IMR-90 (cell line): ENCODE measurements at regions not wholly inside any gene's neighbourhood (a gene's known extent, or its start where the extent isn't known, plus 50 kb on each side); places are given as distances from the start of the nearest gene placed in this dataset.

Experiments used
- ATAC-seq: fragments of 200-7000 bp; cut with Tn5 transposase; 2 replicates; pipeline ENCODE4 v1.9.1; 2020; ENCODE audit warnings: low read depth, mild to moderate bottlenecking, moderate library complexity
- BruUV-seq: library from RNA; stranded (reverse); fragments of 400-500 nt; replicated peaks from 2 replicates; lab custom pipeline; 2021; lab: Mats Ljungman, UMichigan
- CTCF ChIA-PET: fragments of 300-600 bp; formaldehyde crosslinking; extraction: SDS; loops from one replicate; lab custom pipeline; 2021; ENCODE audit warnings: antibody characterized with exemption; lab: Yijun Ruan, JAX
- POLR2A ChIA-PET: fragments of 300-600 bp; sonication (Branson Sonifier 250); formaldehyde crosslinking; loops from one replicate; lab custom pipeline; 2022; ENCODE audit warnings: antibody characterized with exemption; ENCODE audit not compliant: unreplicated experiment; lab: Charles Lee
- DNase-seq: peaks from one replicate; pipeline ENCODE4 v3.0.0; 2013
- H2AFZ ChIP-seq: replicated peaks from 2 replicates; pipeline ENCODE3; 2013; ENCODE audit warnings: low read length, mild to moderate bottlenecking; ENCODE audit not compliant: poor library complexity
- H2AK5ac ChIP-seq: 2 replicates; pipeline ENCODE4 v1.6.1; 2013; ENCODE audit warnings: low read depth, low read length, inconsistent platforms
- H2AK9ac ChIP-seq: replicated peaks from 2 replicates; pipeline ENCODE3; 2013; ENCODE audit warnings: mild to moderate bottlenecking, low read depth, low read length, moderate library complexity; ENCODE audit not compliant: poor library complexity
- H2BK120ac ChIP-seq: 2 replicates; pipeline ENCODE4 v1.6.1; 2013; ENCODE audit warnings: low read depth, low read length, inconsistent platforms
- H2BK15ac ChIP-seq: 3 replicates; pipeline ENCODE4 v1.6.1; 2013; ENCODE audit warnings: low read depth, low read length, inconsistent platforms
- H2BK20ac ChIP-seq: 2 replicates; pipeline ENCODE4 v1.6.1; 2013; ENCODE audit warnings: low read depth, mild to moderate bottlenecking, inconsistent platforms, low read length, moderate library complexity
- H2BK5ac ChIP-seq: 2 replicates; pipeline ENCODE4 v1.6.1; 2013; ENCODE audit warnings: mild to moderate bottlenecking, low read depth, low read length, inconsistent platforms; ENCODE audit not compliant: poor library complexity, severe bottlenecking
- H3K14ac ChIP-seq: replicated peaks from 2 replicates; pipeline ENCODE4 v1.6.1; 2013; ENCODE audit warnings: low read depth, low read length, inconsistent platforms
- H3K18ac ChIP-seq: 2 replicates; pipeline ENCODE4 v1.6.1; 2013; ENCODE audit warnings: low read depth, low read length, control low read depth
- H3K23ac ChIP-seq: 2 replicates; pipeline ENCODE4 v1.6.1; 2013; ENCODE audit warnings: low read depth, low read length, inconsistent platforms
- H3K27ac ChIP-seq: 2 replicates; pipeline ENCODE4 v1.5.1; 2013; ENCODE audit warnings: mild to moderate bottlenecking, control low read depth, low read length; ENCODE audit not compliant: insufficient read depth
- H3K27me3 ChIP-seq: 2 replicates; pipeline ENCODE4 v1.6.1; 2013; ENCODE audit warnings: low read length; ENCODE audit not compliant: control insufficient read depth, insufficient read depth
- H3K36me3 ChIP-seq: 2 replicates; pipeline ENCODE4 v1.6.1; 2013; ENCODE audit warnings: low read length, mixed read lengths; ENCODE audit not compliant: control insufficient read depth, insufficient read depth
- H3K4ac ChIP-seq: 2 replicates; pipeline ENCODE4 v1.6.1; 2013; ENCODE audit warnings: low read depth, low read length, inconsistent platforms
- H3K4me1 ChIP-seq: 2 replicates; pipeline ENCODE4 v1.6.1; 2013; ENCODE audit warnings: low read length, mixed read lengths; ENCODE audit not compliant: control insufficient read depth, insufficient read depth
- H3K4me2 ChIP-seq: 2 replicates; pipeline ENCODE4 v1.6.1; 2013; ENCODE audit warnings: low read depth, mild to moderate bottlenecking, control low read depth, low read length, moderate library complexity
- H3K4me3 ChIP-seq: 2 replicates; pipeline ENCODE4 v1.5.1; 2013; ENCODE audit warnings: low read depth, mild to moderate bottlenecking, control low read depth, low read length, moderate library complexity; ENCODE audit not compliant: insufficient read depth
- H3K56ac ChIP-seq: 2 replicates; pipeline ENCODE4 v1.6.1; 2013; ENCODE audit warnings: low read length, inconsistent platforms; ENCODE audit not compliant: insufficient read depth; ENCODE audit errors: extremely low read depth
- H3K79me1 ChIP-seq, 2 experiments: 2 replicates each; pipeline ENCODE4 v1.6.1; 2013; ENCODE audit warnings: low read length in 2 of 2, inconsistent platforms in 1 of 2, low read depth in 1 of 2
- H3K9ac ChIP-seq: 2 replicates; pipeline ENCODE4 v1.6.1; 2013; ENCODE audit warnings: low read depth, low read length, control low read depth
- H3K9me1 ChIP-seq: 2 replicates; pipeline ENCODE4 v1.6.1; 2013; ENCODE audit warnings: low read length, inconsistent platforms; ENCODE audit not compliant: insufficient read depth
- H3K9me3 ChIP-seq: 2 replicates; pipeline ENCODE4 v1.6.1; 2013; ENCODE audit warnings: low read length; ENCODE audit not compliant: control insufficient read depth, insufficient read depth
- H4K20me1 ChIP-seq: 2 replicates; pipeline ENCODE4 v1.6.1; 2013; ENCODE audit warnings: low read length, inconsistent platforms; ENCODE audit not compliant: insufficient read depth
- H4K5ac ChIP-seq: 2 replicates; pipeline ENCODE4 v1.6.1; 2013; ENCODE audit warnings: mild to moderate bottlenecking, low read depth, low read length, control low read depth
- H4K8ac ChIP-seq, 2 experiments: 2 replicates each; pipeline ENCODE4 v1.6.1; 2013; ENCODE audit warnings: low read depth in 2 of 2, low read length in 2 of 2, control low read depth in 1 of 2, inconsistent platforms in 1 of 2
- H4K91ac ChIP-seq: 2 replicates; pipeline ENCODE4 v1.6.1; 2013; ENCODE audit warnings: low read depth, low read length, inconsistent platforms; ENCODE audit not compliant: insufficient read depth
- BHLHE40 ChIP-seq: fragments of 150-350 bp; IDR thresholded peaks from 2 replicates; pipeline ENCODE4 v1.6.1; 2016; ENCODE audit warnings: mild to moderate bottlenecking, low read depth, low read length
- CEBPB ChIP-seq: IDR thresholded peaks from 2 replicates; pipeline ENCODE4 v1.6.1; 2012; ENCODE audit warnings: low read depth, low read length, improper control_type of control experiment
- CHD1 ChIP-seq: IDR thresholded peaks from 2 replicates; pipeline ENCODE4 v1.6.1; 2012; ENCODE audit warnings: low read depth, low read length, improper control_type of control experiment
- ELK1 ChIP-seq: fragments of 150-350 bp; IDR thresholded peaks from 2 replicates; pipeline ENCODE4 v1.6.1; 2016; ENCODE audit warnings: low read depth, mild to moderate bottlenecking, low read length, moderate library complexity, borderline replicate concordance
- FOS ChIP-seq: fragments of 150-350 bp; IDR thresholded peaks from 2 replicates; pipeline ENCODE4 v1.6.1; 2016; ENCODE audit warnings: low read depth, low read length
- MAFK ChIP-seq: IDR thresholded peaks from 2 replicates; pipeline ENCODE4 v1.6.1; 2012; ENCODE audit warnings: low read depth, low read length, improper control_type of control experiment
- MAZ ChIP-seq: IDR thresholded peaks from 2 replicates; pipeline ENCODE4 v1.6.1; 2012; ENCODE audit warnings: low read depth, mild to moderate bottlenecking, low read length, improper control_type of control experiment, moderate library complexity, borderline replicate concordance
- MXI1 ChIP-seq: IDR thresholded peaks from 2 replicates; pipeline ENCODE4 v1.6.1; 2012; ENCODE audit warnings: low read depth, mild to moderate bottlenecking, low read length, moderate library complexity, borderline replicate concordance
- NFE2L2 ChIP-seq: fragments of 150-350 bp; IDR thresholded peaks from 2 replicates; pipeline ENCODE4 v1.6.1; 2016; ENCODE audit warnings: low read depth, mild to moderate bottlenecking, low read length
- POLR2A ChIP-seq: IDR thresholded peaks from 2 replicates; pipeline ENCODE4 v1.6.1; 2012; ENCODE audit warnings: mild to moderate bottlenecking, low read depth, low read length
- RAD21 ChIP-seq: IDR thresholded peaks from 2 replicates; pipeline ENCODE4 v1.6.1; 2012; ENCODE audit warnings: low read length, improper control_type of control experiment
- RCOR1 ChIP-seq: IDR thresholded peaks from 2 replicates; pipeline ENCODE4 v1.6.1; 2012; ENCODE audit warnings: mild to moderate bottlenecking, low read length, improper control_type of control experiment; ENCODE audit not compliant: insufficient replicate concordance
- RFX5 ChIP-seq: IDR thresholded peaks from 2 replicates; pipeline ENCODE4 v1.8.0; 2012; ENCODE audit warnings: low read depth, mild to moderate bottlenecking, low read length, moderate library complexity
- SMC3 ChIP-seq: fragments of 150-350 bp; IDR thresholded peaks from 2 replicates; pipeline ENCODE4 v1.6.1; 2016; ENCODE audit warnings: low read depth, mild to moderate bottlenecking, antibody characterized with exemption, low read length, moderate library complexity
- WGBS, 2 experiments: methylation state at CpG; one replicate each; pipeline versions ENCODE4 v1.1.5 to v1.1.7; 2013; ENCODE audit warnings: missing lambda C conversion rate in 2 of 2; ENCODE audit not compliant: insufficient read length in 1 of 2; ENCODE audit errors: extremely low coverage in 2 of 2; 5-methylcytosine and 5-hydroxymethylcytosine counted together
- dilution Hi-C: fragments of 300-500 bp; cut with HindIII; formaldehyde crosslinking; loops from one replicate; pipeline ENCODE4 v1.14.3; 2018; ENCODE audit warnings: low sequenced_read_pairs; ENCODE audit not compliant: unreplicated experiment
- in situ Hi-C: fragments of 300-500 bp; cut with MboI; formaldehyde crosslinking; loops from 3 replicates; pipeline ENCODE4 v1.14.3; 2019; ENCODE audit warnings: low sequenced_read_pairs, inconsistent platforms, mixed read lengths
- intact Hi-C: fragments of 100-400 bp; cut with micrococcal nuclease; formaldehyde crosslinking; loops from 2 replicates; pipeline ENCODE4 v1.10.0; 2022
- TF ChIP-seq, protein P1 (sequence below): conservative IDR thresholded peaks from 2 replicates; pipeline ENCODE4 v1.5.1; 2012; ENCODE audit warnings: mild to moderate bottlenecking, low read depth, low read length, improper control_type of control experiment
- TF ChIP-seq, protein P2 (sequence below): fragments of 150-350 bp; IDR thresholded peaks from 2 replicates; pipeline ENCODE4 v1.6.1; 2017; ENCODE audit warnings: mild to moderate bottlenecking, antibody characterized with exemption, low read length, low read depth

DNA sequence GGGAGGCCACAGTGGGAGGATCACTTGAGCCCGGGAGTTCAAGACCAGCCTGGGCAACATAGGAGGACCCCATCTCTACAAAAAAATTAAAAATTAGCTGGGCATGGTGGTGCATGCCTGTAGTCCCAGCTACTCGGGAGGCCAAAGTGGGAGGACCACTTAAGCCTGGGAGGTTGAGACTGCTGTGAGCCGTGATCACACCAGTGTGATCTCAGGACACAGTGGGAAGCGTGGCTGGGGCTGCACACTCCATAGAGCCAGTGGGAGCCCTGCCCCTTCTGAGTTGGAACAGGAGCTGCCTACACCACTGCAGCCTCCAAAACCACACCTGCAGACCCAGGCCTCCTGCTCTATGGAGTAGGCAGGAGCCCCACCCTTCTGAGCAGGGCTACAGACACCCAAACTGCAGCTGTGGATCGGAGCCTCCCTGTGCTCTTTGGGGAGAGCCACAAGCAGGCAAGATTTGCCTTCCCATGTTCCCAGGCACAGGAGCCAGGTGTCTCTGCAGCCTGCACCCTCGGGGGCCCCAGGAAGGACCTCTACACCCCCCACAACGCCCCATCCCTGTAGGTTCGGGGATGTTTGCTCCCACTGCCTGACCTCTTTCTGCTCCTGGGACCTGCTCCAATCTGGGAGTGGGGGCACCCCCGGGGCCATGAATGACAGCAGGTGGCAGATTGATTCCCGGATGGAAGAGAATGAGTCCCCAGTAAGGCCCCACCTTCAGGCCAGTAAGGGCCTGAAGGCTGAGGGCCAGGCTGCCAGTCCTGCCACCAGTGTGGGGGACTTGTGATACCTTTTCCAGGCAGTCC, 245.4 kb downstream of the BUD13 start:
- TF ChIP-seq, protein P1, sequence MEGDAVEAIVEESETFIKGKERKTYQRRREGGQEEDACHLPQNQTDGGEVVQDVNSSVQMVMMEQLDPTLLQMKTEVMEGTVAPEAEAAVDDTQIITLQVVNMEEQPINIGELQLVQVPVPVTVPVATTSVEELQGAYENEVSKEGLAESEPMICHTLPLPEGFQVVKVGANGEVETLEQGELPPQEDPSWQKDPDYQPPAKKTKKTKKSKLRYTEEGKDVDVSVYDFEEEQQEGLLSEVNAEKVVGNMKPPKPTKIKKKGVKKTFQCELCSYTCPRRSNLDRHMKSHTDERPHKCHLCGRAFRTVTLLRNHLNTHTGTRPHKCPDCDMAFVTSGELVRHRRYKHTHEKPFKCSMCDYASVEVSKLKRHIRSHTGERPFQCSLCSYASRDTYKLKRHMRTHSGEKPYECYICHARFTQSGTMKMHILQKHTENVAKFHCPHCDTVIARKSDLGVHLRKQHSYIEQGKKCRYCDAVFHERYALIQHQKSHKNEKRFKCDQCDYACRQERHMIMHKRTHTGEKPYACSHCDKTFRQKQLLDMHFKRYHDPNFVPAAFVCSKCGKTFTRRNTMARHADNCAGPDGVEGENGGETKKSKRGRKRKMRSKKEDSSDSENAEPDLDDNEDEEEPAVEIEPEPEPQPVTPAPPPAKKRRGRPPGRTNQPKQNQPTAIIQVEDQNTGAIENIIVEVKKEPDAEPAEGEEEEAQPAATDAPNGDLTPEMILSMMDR, result no peak
- TF ChIP-seq ELK1, result no peak
- TF ChIP-seq MAFK, result no peak
- no peak for TF ChIP-seq MAZ
- no peak for TF ChIP-seq CEBPB
- TF ChIP-seq BHLHE40, result no peak
- TF ChIP-seq NFE2L2, result no peak
- no peak for TF ChIP-seq MXI1
- no peak for TF ChIP-seq CHD1
- TF ChIP-seq POLR2A, result no peak
- no peak for TF ChIP-seq RAD21
- TF ChIP-seq RCOR1, result no peak
- TF ChIP-seq SMC3, result no peak
- TF ChIP-seq, protein P2, sequence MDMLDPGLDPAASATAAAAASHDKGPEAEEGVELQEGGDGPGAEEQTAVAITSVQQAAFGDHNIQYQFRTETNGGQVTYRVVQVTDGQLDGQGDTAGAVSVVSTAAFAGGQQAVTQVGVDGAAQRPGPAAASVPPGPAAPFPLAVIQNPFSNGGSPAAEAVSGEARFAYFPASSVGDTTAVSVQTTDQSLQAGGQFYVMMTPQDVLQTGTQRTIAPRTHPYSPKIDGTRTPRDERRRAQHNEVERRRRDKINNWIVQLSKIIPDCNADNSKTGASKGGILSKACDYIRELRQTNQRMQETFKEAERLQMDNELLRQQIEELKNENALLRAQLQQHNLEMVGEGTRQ, result no peak
- TF ChIP-seq FOS, result no peak
- no peak for TF ChIP-seq RFX5
- H3K27ac ChIP-seq, result no peak overlapping the region
- H3K9me1 ChIP-seq, result no peaks in the 10 kb centered on the region
- no peaks in the 10 kb centered on the region for H3K79me1 ChIP-seq
- H3K56ac ChIP-seq, result no peak overlapping the region
- H3K4me1 ChIP-seq, result no peaks in the 10 kb centered on the region
- H3K9me3 ChIP-seq, result no peaks in the 10 kb centered on the region
- no peak overlapping the region for H2AFZ ChIP-seq
- no peak overlapping the region for H4K5ac ChIP-seq
- no peak overlapping the region for H3K4me2 ChIP-seq
- intact Hi-C loops, result no loop called here
- H4K20me1 ChIP-seq, result no peaks in the 10 kb centered on the region
- no peak overlapping the region for H4K8ac ChIP-seq
- H3K27me3 ChIP-seq, result peaks cover 5% of the 10 kb centered on the region
- no peak overlapping the region for H3K9ac ChIP-seq
- H2BK15ac ChIP-seq, result no peak overlapping the region
- H3K36me3 ChIP-seq, result no peaks in the 10 kb centered on the region
- POLR2A ChIA-PET, result no interaction called here
- no peak for ATAC-seq
- no peak overlapping the region for H3K4ac ChIP-seq
- no TSS peak for BruUV-seq
- no peak overlapping the region for H2AK5ac ChIP-seq
- dilution Hi-C loops, result no loop called here
- no peak overlapping the region for H4K91ac ChIP-seq
- in situ Hi-C loops, result no loop called here
- H2AK9ac ChIP-seq, result no peak overlapping the region
- no peak overlapping the region for H3K23ac ChIP-seq
- no peak overlapping the region for H3K4me3 ChIP-seq
- no peak overlapping the region for H2BK120ac ChIP-seq
- WGBS, 2 experiments, result no CpG with 5 or more reads among the region's 10 CpGs
- H2BK5ac ChIP-seq, result no peak overlapping the region
- no peak overlapping the region for H3K18ac ChIP-seq
- no peak overlapping the region for H2BK20ac ChIP-seq
- no peak for DNase-seq
- no peak overlapping the region for H3K14ac ChIP-seq
- CTCF ChIA-PET, result no interaction called here
